ENCODE measurements at regions not wholly inside any gene's neighbourhood (a gene's known extent, or its start where the extent isn't known, plus 50 kb on each side); places are given as distances from the start of the nearest gene placed in this dataset.

DNA sequence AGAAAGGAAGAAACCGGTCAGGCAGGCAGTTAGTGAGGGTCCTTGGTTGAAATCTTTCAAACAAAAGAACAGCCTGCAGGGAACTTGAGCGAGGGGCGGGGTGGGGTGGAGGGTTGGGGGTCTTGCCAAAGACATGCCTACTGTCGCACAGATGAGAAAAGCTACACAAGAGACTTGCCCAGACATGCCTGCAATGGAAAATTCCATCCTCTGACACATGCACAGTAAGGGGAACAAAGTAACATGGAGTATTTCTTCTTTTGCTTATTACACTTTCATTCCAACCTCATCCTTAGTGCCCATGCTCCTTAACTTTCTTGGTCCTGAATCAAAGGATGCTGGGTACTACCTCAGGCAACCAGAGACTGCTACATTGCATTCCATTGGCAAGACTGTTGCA is 1491.2 kb downstream of the STIM2 start:
- Mint-ChIP-seq H3K4me3 (no peak overlapping the region), H3K27me3 (no peaks in the 10 kb centered on the region), H3K9me3 (ENCODE audit: low read depth) (peaks cover 7% of the 10 kb centered on the region), H3K36me3 (no peaks in the 10 kb centered on the region), H3K27ac (no peak overlapping the region), H3K4me1 (no peaks in the 10 kb centered on the region)
- DNase-seq: no peak
- CTCF ChIA-PET: no interaction called here
- no peak for ATAC-seq

GRCh38 chr4:28354880-28355656 is 1494.4 kb downstream of the STIM2 start:
- Mint-ChIP-seq H3K9me3 (ENCODE audit: low read depth) (no peaks in the 10 kb centered on the region), H3K27me3 (no peaks in the 10 kb centered on the region), H3K4me3 (no peak overlapping the region), H3K4me1 (no peaks in the 10 kb centered on the region), H3K36me3 (no peaks in the 10 kb centered on the region), H3K27ac (no peak overlapping the region)
- CTCF ChIA-PET: no interaction called here
- ATAC-seq (no peak), DNase-seq (no peak)

- Mint-ChIP-seq H3K4me3 (no peak overlapping the region), H3K36me3 (no peaks in the 10 kb centered on the region), H3K9me3 (ENCODE audit: low read depth) (no peaks in the 10 kb centered on the region), H3K4me1 (no peaks in the 10 kb centered on the region), H3K27me3 (no peaks in the 10 kb centered on the region), H3K27ac (no peak overlapping the region)
- CTCF ChIA-PET: no interaction called here
- ATAC-seq (no peak), DNase-seq (no peak)
Observed at GRCh38 chr4:28357990-28358389, 1497.3 kb downstream of the STIM2 start.

- Mint-ChIP-seq H3K9me3 (ENCODE audit: low read depth) (peaks cover 3% of the 10 kb centered on the region), H3K27ac (no peak overlapping the region), H3K36me3 (no peaks in the 10 kb centered on the region), H3K4me3 (no peak overlapping the region), H3K4me1 (no peaks in the 10 kb centered on the region), H3K27me3 (no peaks in the 10 kb centered on the region)
- ATAC-seq (no peak), DNase-seq (no peak)
- CTCF ChIA-PET: no interaction called here
Observed at GRCh38 chr4:28358606-28359005, 1498.0 kb downstream of the STIM2 start.

DNA sequence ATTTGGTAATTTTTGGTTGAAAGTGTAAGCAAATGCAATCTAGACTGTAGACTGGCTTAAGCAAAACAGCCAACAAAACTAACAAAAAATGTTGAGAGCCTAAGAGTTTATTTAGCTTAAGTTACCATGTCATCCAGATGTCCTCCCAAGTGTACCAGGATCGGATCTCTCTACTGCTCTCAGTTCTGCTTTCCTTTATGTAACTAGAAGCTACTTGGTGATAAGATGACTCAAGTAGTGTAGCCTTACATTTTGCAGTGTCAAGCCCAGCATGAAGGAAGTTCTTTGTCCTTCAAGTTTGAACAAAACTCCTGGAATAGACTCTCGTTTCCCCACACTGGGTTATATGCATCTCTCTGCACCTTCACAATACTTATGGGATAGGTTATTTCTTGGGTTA is 1500.0 kb downstream of the STIM2 start:
- Mint-ChIP-seq H3K27ac (no peak overlapping the region), H3K9me3 (ENCODE audit: low read depth) (peaks cover 6% of the 10 kb centered on the region), H3K27me3 (no peaks in the 10 kb centered on the region), H3K36me3 (no peaks in the 10 kb centered on the region), H3K4me3 (no peak overlapping the region), H3K4me1 (no peaks in the 10 kb centered on the region)
- no peak for ATAC-seq
- CTCF ChIA-PET: no interaction called here
- no peak for DNase-seq

- no peak overlapping the region for H3K4me3 Mint-ChIP-seq
- no peak overlapping the region for H3K27ac Mint-ChIP-seq
- H3K36me3 Mint-ChIP-seq: no peaks in the 10 kb centered on the region
- DNase-seq (no peak), ATAC-seq (no peak)
- peaks cover 8% of the 10 kb centered on the region for H3K9me3 Mint-ChIP-seq (ENCODE audit: low read depth)
- H3K4me1 Mint-ChIP-seq: no peaks in the 10 kb centered on the region
- CTCF ChIA-PET: no interaction called here
- no peaks in the 10 kb centered on the region for H3K27me3 Mint-ChIP-seq
Observed at GRCh38 chr4:28362169-28362568, 1501.5 kb downstream of the STIM2 start.

GRCh38 chr4:28369499-28369898 is 1508.9 kb downstream of the STIM2 start:
- H3K27me3 Mint-ChIP-seq: no peaks in the 10 kb centered on the region
- no peaks in the 10 kb centered on the region for H3K4me1 Mint-ChIP-seq
- H3K27ac Mint-ChIP-seq: no peak overlapping the region
- no peak overlapping the region for H3K4me3 Mint-ChIP-seq
- DNase-seq (no peak), ATAC-seq (no peak)
- CTCF ChIA-PET: no interaction called here
- peaks cover 11% of the 10 kb centered on the region for H3K9me3 Mint-ChIP-seq (ENCODE audit: low read depth)
- H3K36me3 Mint-ChIP-seq: no peaks in the 10 kb centered on the region

GRCh38 chr4:28373191-28373590 is 1512.5 kb downstream of the STIM2 start:
- H3K27me3 Mint-ChIP-seq: no peaks in the 10 kb centered on the region
- DNase-seq (no peak), ATAC-seq (no peak)
- CTCF ChIA-PET: no interaction called here
- no peak overlapping the region for H3K27ac Mint-ChIP-seq
- H3K9me3 Mint-ChIP-seq (ENCODE audit: low read depth): peaks cover 8% of the 10 kb centered on the region
- H3K4me1 Mint-ChIP-seq: no peaks in the 10 kb centered on the region
- H3K4me3 Mint-ChIP-seq: no peak overlapping the region
- no peaks in the 10 kb centered on the region for H3K36me3 Mint-ChIP-seq

DNA sequence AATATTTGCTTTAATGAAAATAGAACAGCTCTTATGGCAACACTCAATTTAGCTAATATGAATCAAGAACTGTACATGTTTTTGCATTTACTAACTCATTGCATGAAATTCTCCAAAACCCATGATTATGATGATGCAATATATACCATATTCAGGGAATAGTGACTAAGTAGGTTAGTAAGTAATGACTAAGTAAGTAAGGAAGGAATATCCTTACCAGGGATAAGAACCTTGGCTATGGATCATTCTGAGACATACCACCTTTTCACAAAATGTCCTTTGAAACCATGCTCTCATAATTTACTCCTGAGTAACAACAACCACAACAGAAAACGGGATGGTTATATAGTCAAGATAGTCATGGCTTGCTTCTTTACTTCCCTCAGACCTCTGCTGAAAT is 1513.0 kb downstream of the STIM2 start:
- no peaks in the 10 kb centered on the region for H3K36me3 Mint-ChIP-seq
- no peaks in the 10 kb centered on the region for H3K27me3 Mint-ChIP-seq
- no peaks in the 10 kb centered on the region for H3K4me1 Mint-ChIP-seq
- H3K4me3 Mint-ChIP-seq: no peak overlapping the region
- H3K27ac Mint-ChIP-seq: no peak overlapping the region
- H3K9me3 Mint-ChIP-seq (ENCODE audit: low read depth): peaks cover 12% of the 10 kb centered on the region
- ATAC-seq (no peak), DNase-seq (no peak)
- CTCF ChIA-PET: no interaction called here

- no peak overlapping the region for H3K27ac Mint-ChIP-seq
- H3K4me3 Mint-ChIP-seq: no peak overlapping the region
- ATAC-seq: no peak
- no peaks in the 10 kb centered on the region for H3K27me3 Mint-ChIP-seq
- no peaks in the 10 kb centered on the region for H3K36me3 Mint-ChIP-seq
- CTCF ChIA-PET: no interaction called here
- H3K9me3 Mint-ChIP-seq (ENCODE audit: low read depth): peaks cover 6% of the 10 kb centered on the region
- H3K4me1 Mint-ChIP-seq: no peaks in the 10 kb centered on the region
- DNase-seq: no peak
Observed at GRCh38 chr4:28378109-28378830, 1517.6 kb downstream of the STIM2 start.

DNA sequence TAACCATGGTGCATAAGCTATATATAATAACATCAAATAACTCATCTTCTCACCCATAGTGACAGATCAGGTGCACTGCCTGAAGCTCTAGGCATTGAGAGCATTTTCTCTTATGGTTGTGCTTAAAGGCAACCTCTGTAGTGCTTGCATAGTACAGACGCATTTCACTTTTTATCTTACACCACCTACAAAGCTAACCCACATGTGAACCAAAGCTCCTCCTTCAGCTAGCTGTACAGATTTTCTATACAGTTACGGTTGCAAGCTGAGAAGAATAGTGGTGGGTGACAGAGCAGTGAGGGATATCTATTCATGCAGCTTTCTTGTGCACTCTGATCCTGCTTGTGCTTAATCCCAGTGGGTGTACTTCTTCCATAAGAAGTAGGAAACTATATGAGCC is 1525.2 kb downstream of the STIM2 start:
- Mint-ChIP-seq H3K9me3 (ENCODE audit: low read depth) (no peaks in the 10 kb centered on the region), H3K4me3 (no peak overlapping the region), H3K4me1 (no peaks in the 10 kb centered on the region), H3K27ac (no peak overlapping the region), H3K27me3 (no peaks in the 10 kb centered on the region), H3K36me3 (no peaks in the 10 kb centered on the region)
- DNase-seq (no peak), ATAC-seq (no peak)
- CTCF ChIA-PET: no interaction called here

- H3K36me3 Mint-ChIP-seq: no peaks in the 10 kb centered on the region
- DNase-seq: no peak
- no peaks in the 10 kb centered on the region for H3K27me3 Mint-ChIP-seq
- CTCF ChIA-PET: no interaction called here
- no peak for ATAC-seq
- no peaks in the 10 kb centered on the region for H3K4me1 Mint-ChIP-seq
- H3K27ac Mint-ChIP-seq: no peak overlapping the region
- H3K4me3 Mint-ChIP-seq: no peak overlapping the region
- peaks cover 3% of the 10 kb centered on the region for H3K9me3 Mint-ChIP-seq (ENCODE audit: low read depth)
Observed at GRCh38 chr4:28386776-28387175, 1526.1 kb downstream of the STIM2 start.

DNA sequence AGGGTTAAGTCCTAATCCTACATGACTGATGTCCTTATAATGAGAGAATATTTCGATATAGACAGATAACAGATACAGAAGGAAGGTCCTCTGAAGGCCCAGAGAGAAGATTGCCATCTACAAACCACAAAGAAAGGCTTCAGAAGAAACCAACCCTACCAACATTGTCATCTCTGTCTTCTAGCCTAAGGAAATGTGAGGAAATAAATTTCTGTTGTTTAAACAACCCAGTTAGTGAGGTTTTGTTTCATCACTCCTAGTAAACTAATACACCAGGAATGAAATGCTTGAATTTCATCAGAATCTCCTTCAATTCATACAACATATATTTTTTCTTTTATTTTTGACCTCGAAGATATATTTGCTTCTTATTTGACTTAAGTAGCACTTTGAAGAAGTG is 1527.8 kb downstream of the STIM2 start:
- Mint-ChIP-seq H3K4me1 (no peaks in the 10 kb centered on the region), H3K27ac (no peak overlapping the region), H3K27me3 (no peaks in the 10 kb centered on the region), H3K36me3 (no peaks in the 10 kb centered on the region), H3K4me3 (no peak overlapping the region), H3K9me3 (ENCODE audit: low read depth) (peaks cover 9% of the 10 kb centered on the region)
- no peak for DNase-seq
- CTCF ChIA-PET: no interaction called here
- ATAC-seq: no peak

DNA sequence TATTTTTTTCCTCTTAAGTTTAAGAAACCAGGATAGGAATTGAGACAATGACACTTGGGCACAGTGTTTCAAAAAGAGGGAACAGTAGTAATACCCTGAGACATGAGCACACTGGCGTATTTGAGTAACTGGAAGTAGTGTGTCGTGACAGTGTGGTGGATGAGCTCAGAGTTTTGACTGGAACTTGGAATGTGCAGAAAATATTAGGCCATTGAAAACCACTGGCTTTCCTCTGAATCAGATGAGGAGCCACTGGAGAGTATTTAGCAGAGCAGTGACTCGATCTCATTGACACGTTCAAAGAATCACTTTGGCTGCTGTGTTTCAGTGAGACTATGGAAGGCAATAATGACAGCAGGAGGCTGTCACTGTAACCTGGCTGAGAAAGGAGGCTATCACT is 1531.2 kb downstream of the STIM2 start:
- DNase-seq: no peak
- Mint-ChIP-seq H3K4me3 (no peak overlapping the region), H3K27ac (no peak overlapping the region), H3K27me3 (no peaks in the 10 kb centered on the region), H3K4me1 (no peaks in the 10 kb centered on the region), H3K9me3 (ENCODE audit: low read depth) (peaks cover 9% of the 10 kb centered on the region), H3K36me3 (no peaks in the 10 kb centered on the region)
- ATAC-seq: no peak
- CTCF ChIA-PET: no interaction called here
